ENCODE measurements at regions not wholly inside any gene's neighbourhood (a gene's known extent, or its start where the extent isn't known, plus 50 kb on each side); places are given as distances from the start of the nearest gene placed in this dataset.

GRCh38 chr4:129167640-129168260, 71.8 kb downstream of the C4orf33 start:
- WGBS (ENCODE audit: insufficient coverage, low coverage, missing lambda C conversion rate), result 1% methylated on average over 13 of the region's 13 CpGs
- DNase-seq (ENCODE audit: extremely low read depth in 1 of 4, low spot score in 3 of 4) (peak in 2 of 4 experiments; percentile 8 to 40), ATAC-seq (peak; percentile 97), FAIRE-seq (peak; percentile 66)
- Histone ChIP-seq H3K4me3 (no peak overlapping the region), H3K4me2 (ENCODE audit: insufficient read depth, low read length) (peak overlapping the region; percentile 55), H3K9ac (ENCODE audit: insufficient read depth in 1 of 2, low read depth in 2 of 2, low read length in 2 of 2) (no peak overlapping the region), H3K79me2 (ENCODE audit: control insufficient read depth, insufficient read depth, low read length) (no peaks in the 10 kb centered on the region), H3K27ac (ENCODE audit: extremely low read depth, low read depth, low read length) (no peak overlapping the region), H3K4me1 (replicated peaks in 1 of 2; ENCODE audit: control insufficient read depth in 2 of 2, insufficient read depth in 2 of 2, low read length in 2 of 2) (no peaks in the 10 kb centered on the region), H3K27me3 (ENCODE audit: control insufficient read depth in 2 of 2, insufficient read depth in 2 of 2, low read length in 2 of 2) (no peaks in the 10 kb centered on the region), H2AFZ (ENCODE audit: low read depth, low read length) (peak overlapping the region; percentile 34; the same call in 1 of the 2 replicates), H3K9me1 (ENCODE audit: control insufficient read depth, insufficient read depth, low read length) (no peaks in the 10 kb centered on the region), H3K9me3 (replicated peaks; ENCODE audit: control insufficient read depth, insufficient read depth, low read depth, low read length) (no peaks in the 10 kb centered on the region), H4K20me1 (replicated peaks; ENCODE audit: control insufficient read depth, insufficient read depth, low read length) (no peaks in the 10 kb centered on the region), H3K36me3 (ENCODE audit: control insufficient read depth, insufficient read depth, low read length) (no peaks in the 10 kb centered on the region)
- CTCF ChIA-PET (ENCODE audit: low intra/inter-chr PET ratio), result no interaction called here
- TF ChIP-seq SMC3 (conservative IDR thresholded peaks at IDR 0.05; ENCODE audit: insufficient read depth, low read depth, low read length), result 0 out of 2 replicates have a peak, but pooled peaks have one; percentile 23
- TF ChIP-seq, protein P1, sequence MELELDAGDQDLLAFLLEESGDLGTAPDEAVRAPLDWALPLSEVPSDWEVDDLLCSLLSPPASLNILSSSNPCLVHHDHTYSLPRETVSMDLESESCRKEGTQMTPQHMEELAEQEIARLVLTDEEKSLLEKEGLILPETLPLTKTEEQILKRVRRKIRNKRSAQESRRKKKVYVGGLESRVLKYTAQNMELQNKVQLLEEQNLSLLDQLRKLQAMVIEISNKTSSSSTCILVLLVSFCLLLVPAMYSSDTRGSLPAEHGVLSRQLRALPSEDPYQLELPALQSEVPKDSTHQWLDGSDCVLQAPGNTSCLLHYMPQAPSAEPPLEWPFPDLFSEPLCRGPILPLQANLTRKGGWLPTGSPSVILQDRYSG (tag; conservative IDR thresholded peaks at IDR 0.05; ENCODE audit: low read depth), result no peak
- TF ChIP-seq CAMTA2 (CRISPR knock-in tag; conservative IDR thresholded peaks at IDR 0.05), result no peak
- peak; percentile 48; the same call in 1 of the 2 replicates for TF ChIP-seq REST (IDR thresholded peaks at IDR 0.05; ENCODE audit: borderline replicate concordance)
- TF ChIP-seq REST (CRISPR knock-in tag; IDR thresholded peaks at IDR 0.05; ENCODE audit: low read depth), result no peak
- TF ChIP-seq SNIP1 (IDR thresholded peaks at IDR 0.05; ENCODE audit: low read depth), result no peak
- TF ChIP-seq RAD21 (CRISPR knock-in tag; conservative IDR thresholded peaks at IDR 0.05 in 1 of 2, IDR thresholded peaks at IDR 0.05 in 1 of 2), result peak; percentile 24 to 57; a peak in 3 of 4 replicates
- TF ChIP-seq CTCF (IDR thresholded peaks at IDR 0.05 in 2 of 3, conservative IDR thresholded peaks at IDR 0.05 in 1 of 3; ENCODE audit: insufficient read depth in 2 of 3, low read depth in 1 of 3, low read length in 3 of 3), result peak; percentile 49 to 65 (median 52); a peak in 5 of 6 replicates
- intact Hi-C loops (cut with micrococcal nuclease), result loop anchor here (1.0 kb wide), 1 partner anchor 124 kb away; no protein-coding TSS in a partner anchor
- in situ Hi-C loops (cut with MboI), result no loop called here
- BruUV-seq (replicated peaks), result no TSS peak
- POLR2A ChIA-PET, result interaction anchor here (0.6 to 3.5 kb wide), 3 partner anchors 9 to 353 kb away, joined by 3 to 9 read pairs (median 3); partner anchors contain the start of gene SCLT1
